MCF 10A (cell line): ENCODE measurements at regions not wholly inside any gene's neighbourhood (a gene's known extent, or its start where the extent isn't known, plus 50 kb on each side); places are given as distances from the start of the nearest gene placed in this dataset.

Experiments used
- BruUV-seq: library from RNA; stranded (reverse); fragments of 400-500 nt; replicated peaks from 2 replicates; lab custom pipeline; 2021; lab: Mats Ljungman, UMichigan
- CTCF ChIA-PET: fragments of 300-600 bp; sonication (Branson Sonifier 250); formaldehyde crosslinking; extraction: SDS; loops from one replicate; lab custom pipeline; 2021; ENCODE audit warnings: antibody characterized with exemption, inconsistent platforms; lab: Yijun Ruan, JAX
- POLR2A ChIA-PET: fragments of 300-600, 350-650 bp; sonication (Branson Sonifier 250); formaldehyde crosslinking; extraction: SDS; loops from one replicate; lab custom pipeline; 2020; ENCODE audit warnings: antibody characterized with exemption, inconsistent platforms; lab: Yijun Ruan, JAX
- DNase-seq: peaks from one replicate; pipeline ENCODE4 v3.0.0-alpha.2; 2018; ENCODE audit not compliant: unreplicated experiment
- H3K27ac Mint-ChIP-seq: one replicate; pipeline ENCODE4 v1.8.0; 2022; ENCODE audit warnings: mild to moderate bottlenecking, low read depth, mixed read lengths; ENCODE audit not compliant: unreplicated experiment
- H3K27me3 Mint-ChIP-seq: one replicate; pipeline ENCODE4 v1.8.0; 2022; ENCODE audit warnings: mixed read lengths; ENCODE audit not compliant: insufficient read depth, unreplicated experiment
- H3K36me3 Mint-ChIP-seq: one replicate; pipeline ENCODE4 v1.8.0; 2022; ENCODE audit warnings: mild to moderate bottlenecking, moderate library complexity, mixed read lengths; ENCODE audit not compliant: insufficient read depth, unreplicated experiment
- H3K4me1 Mint-ChIP-seq: one replicate; pipeline ENCODE4 v1.8.0; 2022; ENCODE audit warnings: mixed read lengths; ENCODE audit not compliant: insufficient read depth, unreplicated experiment
- H3K4me3 Mint-ChIP-seq: one replicate; pipeline ENCODE4 v1.8.0; 2022; ENCODE audit warnings: mild to moderate bottlenecking, moderate library complexity, mixed read lengths; ENCODE audit not compliant: unreplicated experiment
- H3K9me3 Mint-ChIP-seq: one replicate; pipeline ENCODE4 v1.8.0; 2022; ENCODE audit warnings: mixed read lengths; ENCODE audit not compliant: unreplicated experiment
- CTCF ChIP-seq: fragments of 200-600 bp; IDR thresholded peaks from one replicate; pipeline ENCODE4 v1.8.0; 2022; ENCODE audit warnings: antibody characterized with exemption, mild to moderate bottlenecking; ENCODE audit not compliant: unreplicated experiment
- intact Hi-C: fragments of 100-400 bp; cut with micrococcal nuclease; formaldehyde crosslinking; loops from 2 replicates; pipeline ENCODE4 v1.14.1; 2022

- Mint-ChIP-seq H3K27me3 (peaks cover 3% of the 10 kb centered on the region), H3K9me3 (no peaks in the 10 kb centered on the region), H3K36me3 (no peaks in the 10 kb centered on the region), H3K4me1 (no peaks in the 10 kb centered on the region), H3K27ac (no peak overlapping the region), H3K4me3 (peak overlapping the region; percentile 41)
- TF ChIP-seq CTCF, result no peak
- ChIA-PET POLR2A (interaction anchor here (0.5 to 2.2 kb wide), 10 partner anchors 9 to 986 kb away, joined by 3 to 9 read pairs (median 6); no protein-coding TSS in a partner anchor), CTCF (interaction anchor here (0.6 to 7.2 kb wide), 75 partner anchors 10 to 1242 kb away, joined by 3 to 90 read pairs (median 4); no protein-coding TSS in a partner anchor)
- intact Hi-C loops, result loop anchor here (1.0 to 10.0 kb wide), 3 partner anchors 85 to 1024 kb away; no protein-coding TSS in a partner anchor
- no TSS peak for BruUV-seq
- DNase-seq, result no peak
These were observed 117.0 kb upstream of the FAM204A start for GRCh38 chr10:118458957-118459641.

- Mint-ChIP-seq H3K27ac (no peak overlapping the region), H3K27me3 (no peaks in the 10 kb centered on the region), H3K9me3 (no peaks in the 10 kb centered on the region), H3K36me3 (no peaks in the 10 kb centered on the region), H3K4me1 (no peaks in the 10 kb centered on the region), H3K4me3 (no peak overlapping the region)
- no peak for TF ChIP-seq CTCF
- BruUV-seq, result no TSS peak
- intact Hi-C loops, result loop anchor here (10.0 kb wide), 1 partner anchor 1023 kb away; no protein-coding TSS in a partner anchor
- ChIA-PET CTCF (interaction anchor here (0.6 to 7.2 kb wide), 19 partner anchors 8 to 1087 kb away, joined by 3 to 90 read pairs (median 9); no protein-coding TSS in a partner anchor), POLR2A (interaction anchor here (0.6 to 1.7 kb wide), 4 partner anchors 43 to 1385 kb away, joined by 3 to 6 read pairs (median 5); no protein-coding TSS in a partner anchor)
- DNase-seq, result no peak
These were observed 115.8 kb upstream of the FAM204A start for GRCh38 chr10:118457824-118458428.

GRCh38 chr10:118455181-118455695 lies 113.1 kb upstream of the FAM204A start:
- Mint-ChIP-seq H3K36me3 (no peaks in the 10 kb centered on the region), H3K27ac (no peak overlapping the region), H3K4me1 (no peaks in the 10 kb centered on the region), H3K9me3 (peaks cover 15% of the 10 kb centered on the region), H3K27me3 (peaks cover 2% of the 10 kb centered on the region), H3K4me3 (no peak overlapping the region)
- no peak for TF ChIP-seq CTCF
- BruUV-seq, result no TSS peak
- DNase-seq, result no peak
- ChIA-PET CTCF (interaction anchor here (7.2 kb wide), 1 partner anchor 87 kb away, joined by 90 read pairs; no protein-coding TSS in a partner anchor), POLR2A (no interaction called here)
- intact Hi-C loops, result loop anchor here (10.0 kb wide), 1 partner anchor 1020 kb away; no protein-coding TSS in a partner anchor

GRCh38 chr10:118454211-118454610 lies 112.1 kb upstream of the FAM204A start:
- H3K4me1 Mint-ChIP-seq, result no peaks in the 10 kb centered on the region
- peaks cover 15% of the 10 kb centered on the region for H3K9me3 Mint-ChIP-seq
- peaks cover 12% of the 10 kb centered on the region for H3K27me3 Mint-ChIP-seq
- ChIA-PET CTCF (interaction anchor here (0.6 to 1.0 kb wide), 6 partner anchors 24 to 958 kb away, joined by 3 to 6 read pairs (median 4); no protein-coding TSS in a partner anchor), POLR2A (no interaction called here)
- no TSS peak for BruUV-seq
- no peak overlapping the region for H3K4me3 Mint-ChIP-seq
- H3K36me3 Mint-ChIP-seq, result no peaks in the 10 kb centered on the region
- intact Hi-C loops, result loop anchor here (10.0 kb wide), 1 partner anchor 1019 kb away; no protein-coding TSS in a partner anchor
- H3K27ac Mint-ChIP-seq, result no peak overlapping the region
- DNase-seq, result no peak
- no peak for TF ChIP-seq CTCF
